ENCODE measurements at regions not wholly inside any gene's neighbourhood (a gene's known extent, or its start where the extent isn't known, plus 50 kb on each side); places are given as distances from the start of the nearest gene placed in this dataset.
"Not testable (repeated sequence)": the region's sequence is repeated elsewhere in the genome, so short reads cannot be mapped to it uniquely, and the experiment has no call there.

DNA sequence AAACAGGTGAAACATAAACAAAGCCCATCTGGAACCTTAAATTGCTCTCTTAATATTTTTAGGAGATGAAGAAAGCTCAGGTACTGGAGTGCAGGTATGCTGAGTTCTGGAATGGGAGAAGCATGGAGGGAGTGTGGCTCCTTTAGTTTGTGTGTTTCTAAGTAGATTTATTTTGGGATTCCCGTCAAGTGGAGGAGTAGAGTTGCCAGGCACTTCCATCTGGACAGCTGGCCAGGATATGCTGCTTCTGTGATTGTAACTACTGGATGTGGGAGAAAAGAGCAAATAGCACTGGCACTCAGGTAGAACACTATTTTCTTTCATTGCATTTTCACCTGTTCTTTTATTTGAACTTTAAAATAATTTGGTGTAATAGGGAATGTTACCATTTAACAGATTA, 182.3 kb upstream of the MAST4 start:
- no peak for DNase-seq (ENCODE audit: low spot score)

DNA sequence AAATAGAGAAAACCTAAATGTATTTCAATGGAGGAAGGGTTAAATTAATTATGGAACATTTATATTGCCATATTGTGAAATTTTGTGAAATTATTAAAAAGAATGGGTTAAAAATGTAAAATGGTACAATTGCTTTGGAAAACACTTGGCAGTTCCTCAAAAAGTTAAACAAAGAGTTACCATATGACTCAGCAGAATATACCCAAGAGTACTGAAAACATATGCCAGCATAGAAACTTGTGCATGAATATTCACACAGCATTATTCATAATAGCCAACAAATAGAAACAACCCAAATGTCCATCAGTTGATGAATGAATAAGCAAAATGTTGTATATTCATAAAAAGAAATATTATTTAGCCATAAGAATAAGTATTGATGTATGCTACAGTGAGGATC, 181.0 kb upstream of the MAST4 start:
- DNase-seq (ENCODE audit: low spot score): no peak

DNA sequence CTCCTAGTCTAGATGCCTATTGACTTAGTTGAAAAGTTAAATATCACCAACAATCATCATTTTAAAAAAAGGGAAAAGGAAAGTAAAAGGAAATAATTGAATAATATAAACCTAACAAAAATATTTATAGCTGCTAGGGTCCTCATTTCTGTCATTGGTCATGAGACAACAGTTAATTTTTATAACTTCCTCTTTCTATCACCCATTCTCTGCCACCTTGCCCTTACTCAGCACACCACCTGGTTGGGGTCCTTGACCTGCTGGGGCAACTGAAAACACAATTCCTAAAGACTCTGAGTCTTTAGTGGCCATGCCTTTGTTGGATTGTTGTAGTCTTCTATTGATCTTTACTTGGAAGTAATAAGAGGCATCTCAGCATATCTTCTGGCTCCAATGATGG, 179.5 kb upstream of the MAST4 start:
- DNase-seq (ENCODE audit: low spot score): no peak

DNA sequence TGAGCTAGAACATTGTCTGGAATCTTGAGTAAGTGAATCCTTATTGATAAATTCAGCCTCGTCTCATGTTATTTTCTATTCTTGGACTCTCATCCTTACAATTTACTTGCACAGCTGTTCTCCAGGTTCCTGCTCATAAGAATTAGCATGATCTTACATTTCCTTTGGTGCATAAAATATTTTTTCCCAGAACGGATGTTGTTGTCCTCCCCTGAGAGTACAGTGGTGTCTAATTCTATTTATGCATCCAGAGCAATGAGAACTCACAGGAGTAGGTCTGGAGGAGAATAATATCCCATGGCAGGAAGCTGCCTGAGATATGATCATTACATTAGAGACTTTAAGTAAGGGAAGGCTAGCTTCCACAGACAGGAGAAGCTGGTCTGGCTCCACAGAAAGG, 178.4 kb upstream of the MAST4 start:
- no peak for DNase-seq (ENCODE audit: low spot score)

DNA sequence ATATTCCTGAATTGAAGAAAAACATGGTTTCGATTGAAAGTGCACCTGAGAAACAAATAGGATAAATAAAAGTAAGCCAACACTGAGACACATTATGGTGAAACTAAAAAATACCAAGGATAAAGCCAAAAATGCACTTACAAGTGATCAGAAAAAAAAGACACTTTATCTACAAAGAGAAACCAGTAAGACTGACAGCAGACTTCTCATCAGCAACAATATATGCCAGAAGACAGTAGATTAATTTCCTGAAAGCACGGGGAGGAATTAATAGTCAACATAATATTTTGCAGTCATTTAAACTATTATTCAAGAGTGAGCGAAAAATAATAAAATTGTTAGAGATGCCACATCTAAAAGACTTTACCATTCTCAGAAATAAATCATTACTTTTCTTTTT, 172.7 kb upstream of the MAST4 start:
- DNase-seq (ENCODE audit: low spot score): no peak

DNA sequence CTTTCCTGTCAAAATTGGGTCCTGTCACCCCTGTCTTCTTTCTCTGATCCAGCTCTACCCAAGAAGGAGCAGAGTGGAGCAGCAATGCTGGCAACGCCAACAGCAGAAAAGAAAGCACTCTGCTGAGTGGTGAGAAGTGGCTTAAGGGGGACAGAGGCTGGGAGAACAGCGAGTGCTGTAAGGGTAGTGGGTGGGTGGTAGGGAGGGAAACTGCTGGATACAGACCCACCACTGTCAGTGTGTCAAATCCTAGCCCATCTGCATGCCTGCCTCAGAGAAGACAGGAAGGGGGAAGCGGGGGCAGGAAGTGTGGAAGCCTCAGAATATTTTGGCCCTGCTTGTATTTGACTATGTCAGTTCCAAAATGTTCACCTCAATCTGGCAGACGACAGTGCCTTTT, 170.4 kb upstream of the MAST4 start:
- DNase-seq (ENCODE audit: low spot score): no peak

DNA sequence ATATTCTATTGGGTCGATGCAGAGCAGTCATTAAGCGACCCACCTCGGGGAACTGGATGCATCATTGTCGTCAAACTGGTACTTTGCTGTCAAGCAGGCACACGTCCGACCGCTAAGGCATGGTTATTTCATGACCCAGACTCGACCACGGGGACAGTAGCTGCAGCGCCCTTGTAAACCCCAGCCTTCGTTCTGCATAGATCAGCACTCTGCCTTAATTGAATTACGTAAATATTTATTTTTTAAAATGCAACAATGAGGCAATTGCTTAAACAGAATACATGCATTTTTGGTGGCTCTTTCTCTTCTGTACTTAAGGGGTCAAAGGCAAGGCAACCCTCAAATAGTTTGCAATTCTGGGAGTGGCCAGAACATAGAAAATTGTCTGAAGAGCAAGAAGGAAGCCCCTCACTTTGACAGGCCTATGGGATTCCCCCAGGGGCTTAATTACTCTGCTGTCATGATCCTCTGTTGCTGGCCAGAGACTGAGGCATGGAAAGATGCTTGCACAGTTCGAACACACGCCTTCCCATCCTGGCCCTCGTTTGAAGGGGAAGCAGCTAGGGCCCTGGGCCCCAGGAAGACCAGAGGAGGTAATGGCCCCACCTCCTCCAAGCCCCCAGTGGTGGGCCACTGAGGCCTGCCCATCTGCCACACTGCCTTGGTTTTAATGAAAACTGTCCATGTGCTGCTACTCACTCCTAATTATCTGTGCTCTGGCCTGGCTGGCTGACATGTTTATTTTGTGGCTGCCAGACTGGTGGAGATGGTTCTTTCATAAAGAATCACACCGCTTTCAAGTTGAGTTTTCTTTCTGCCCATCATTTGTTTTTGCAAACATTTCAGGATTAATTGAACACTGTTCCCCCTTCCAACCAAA, 169.7 kb upstream of the MAST4 start:
- DNase-seq (ENCODE audit: low spot score): no peak

DNA sequence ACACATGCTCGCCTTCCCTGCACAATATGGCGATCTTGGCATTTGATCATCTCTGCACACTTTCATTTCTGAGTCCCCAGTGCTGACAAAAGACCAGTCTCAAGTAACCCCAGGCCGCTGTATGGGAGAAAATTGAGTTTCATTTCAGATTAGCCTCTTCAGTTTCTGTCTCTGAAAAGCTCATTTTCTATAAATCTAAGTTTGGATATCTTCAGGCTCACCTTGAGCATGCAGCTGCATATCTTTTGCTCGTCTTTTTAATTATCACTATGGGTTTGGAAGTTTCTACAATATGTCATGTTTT, 169.1 kb upstream of the MAST4 start:
- no peak for DNase-seq (ENCODE audit: low spot score)

DNA sequence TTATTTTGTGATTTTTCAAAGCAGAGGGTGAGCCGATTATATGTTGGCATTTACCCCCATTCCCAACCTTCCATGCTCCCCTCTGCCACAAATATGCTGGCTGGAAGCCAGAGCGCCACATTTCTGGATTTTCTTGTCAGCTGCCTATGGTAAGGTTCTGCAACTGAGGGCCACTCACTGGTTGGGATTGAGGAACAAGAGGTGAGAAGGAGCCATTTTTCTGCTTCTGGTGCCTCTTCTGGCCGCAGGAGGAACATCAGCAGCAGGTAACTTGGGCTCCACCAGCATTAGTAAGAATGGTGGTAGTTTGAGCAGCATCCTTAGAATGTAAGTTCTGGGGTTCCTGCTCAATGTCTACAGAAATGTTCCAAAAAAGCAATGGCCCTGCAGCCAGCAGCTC, 159.5 kb upstream of the MAST4 start:
- no peak for DNase-seq (ENCODE audit: low spot score)

DNA sequence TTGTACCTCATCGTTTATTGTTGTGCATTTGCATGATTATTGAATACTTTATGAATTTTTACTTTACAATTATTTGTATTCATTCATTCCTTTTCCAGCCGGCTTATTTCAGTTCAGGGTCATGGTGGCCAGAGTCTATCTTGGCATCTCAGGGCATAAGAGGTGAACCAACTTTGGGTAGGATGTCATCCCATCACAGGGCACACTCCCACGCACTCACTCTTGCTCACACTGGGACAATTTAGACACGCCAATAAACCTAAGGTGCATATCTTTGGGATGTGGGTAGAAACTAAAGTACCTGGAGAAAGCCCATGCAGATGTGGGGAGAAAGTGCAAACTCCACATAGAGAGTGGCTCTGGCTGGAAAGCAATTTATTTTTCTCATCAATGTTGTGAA, 158.1 kb upstream of the MAST4 start:
- DNase-seq (ENCODE audit: low spot score): no peak

DNA sequence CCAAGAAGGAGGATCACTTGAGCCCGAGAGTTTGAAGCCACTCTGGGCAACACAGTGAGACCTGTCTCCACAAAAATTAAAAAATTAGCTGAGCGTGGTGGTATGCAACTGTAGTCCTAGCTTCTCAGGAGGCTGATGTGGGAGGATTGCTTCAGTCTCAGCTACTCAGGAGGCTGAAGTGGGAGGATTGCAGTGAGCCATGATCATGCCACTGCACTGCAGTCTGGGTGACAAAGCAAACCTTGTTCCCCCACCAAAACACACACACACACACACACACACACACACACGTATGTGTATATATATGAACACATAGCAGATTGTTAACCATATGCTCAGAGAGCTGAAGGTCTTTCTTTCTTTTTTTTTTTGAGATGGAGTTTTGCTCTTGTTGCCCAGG, 157.5 kb upstream of the MAST4 start:
- DNase-seq (ENCODE audit: low spot score): no peak

DNA sequence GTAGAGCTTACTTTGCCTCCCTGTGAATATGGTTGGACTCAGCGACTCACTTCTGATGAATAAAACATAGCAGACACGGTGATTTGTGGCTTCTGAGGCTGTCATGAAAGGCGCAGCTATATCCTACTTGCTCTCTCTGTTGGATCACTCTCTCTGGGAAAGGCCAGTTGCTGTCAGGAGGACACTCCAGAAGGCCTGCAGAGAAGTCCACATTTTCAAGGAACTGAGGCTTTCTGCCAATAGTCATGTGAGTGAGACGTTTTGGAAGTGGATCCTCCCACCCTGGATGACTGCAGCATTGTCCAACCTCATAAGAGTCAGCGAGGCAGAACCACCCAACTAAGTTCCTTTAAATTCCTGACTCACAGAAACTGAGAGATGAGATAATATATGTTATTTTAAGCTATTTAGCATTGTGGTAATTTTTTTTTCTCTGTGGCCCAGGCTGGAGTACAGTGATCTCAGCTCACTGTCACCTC, 156.0 kb upstream of the MAST4 start:
- no peak for DNase-seq (ENCODE audit: low spot score)

DNA sequence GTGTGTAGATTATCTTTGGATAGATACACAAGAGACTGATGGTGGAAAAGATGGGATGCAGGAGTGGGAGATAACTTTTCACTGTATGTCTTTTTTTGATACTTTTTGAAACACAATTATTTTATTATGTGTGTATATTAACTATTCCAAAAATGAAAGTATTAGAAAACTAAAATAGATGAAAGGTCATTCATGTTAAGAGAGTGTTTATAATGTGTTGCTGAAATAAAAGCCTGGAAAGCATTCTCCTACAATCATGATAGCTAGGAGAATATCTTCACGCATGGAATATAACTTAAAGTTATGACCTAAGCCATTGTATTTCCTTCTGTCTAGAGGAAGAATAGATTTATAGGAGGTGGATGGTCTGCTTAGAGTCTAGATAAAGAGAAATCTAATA, 154.8 kb upstream of the MAST4 start:
- DNase-seq (ENCODE audit: low spot score): no peak

DNA sequence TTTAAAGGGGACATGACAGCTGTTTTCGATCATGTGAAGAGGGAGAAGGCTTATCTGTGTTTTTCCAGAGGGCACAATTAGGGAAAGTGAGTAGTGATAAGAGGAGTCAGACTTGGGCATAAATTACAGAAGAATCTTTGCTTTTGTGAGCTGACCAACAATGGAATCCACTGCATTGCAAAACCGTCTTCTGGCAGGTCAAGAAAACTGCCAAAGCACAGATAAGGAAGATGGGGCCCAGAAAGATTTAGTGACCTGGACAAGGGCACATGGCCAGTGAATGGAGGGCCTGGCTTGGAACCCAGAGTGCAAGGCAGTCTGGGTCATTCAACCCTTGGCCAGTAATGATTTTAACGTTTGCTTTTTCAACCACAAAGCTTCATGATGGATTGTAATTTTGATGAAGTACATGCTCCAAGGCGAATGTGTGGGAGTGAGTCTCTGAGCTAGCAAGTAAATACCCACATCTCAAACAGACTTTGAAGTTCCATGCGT, 153.2 kb upstream of the MAST4 start:
- no peak for DNase-seq (ENCODE audit: low spot score)

DNA sequence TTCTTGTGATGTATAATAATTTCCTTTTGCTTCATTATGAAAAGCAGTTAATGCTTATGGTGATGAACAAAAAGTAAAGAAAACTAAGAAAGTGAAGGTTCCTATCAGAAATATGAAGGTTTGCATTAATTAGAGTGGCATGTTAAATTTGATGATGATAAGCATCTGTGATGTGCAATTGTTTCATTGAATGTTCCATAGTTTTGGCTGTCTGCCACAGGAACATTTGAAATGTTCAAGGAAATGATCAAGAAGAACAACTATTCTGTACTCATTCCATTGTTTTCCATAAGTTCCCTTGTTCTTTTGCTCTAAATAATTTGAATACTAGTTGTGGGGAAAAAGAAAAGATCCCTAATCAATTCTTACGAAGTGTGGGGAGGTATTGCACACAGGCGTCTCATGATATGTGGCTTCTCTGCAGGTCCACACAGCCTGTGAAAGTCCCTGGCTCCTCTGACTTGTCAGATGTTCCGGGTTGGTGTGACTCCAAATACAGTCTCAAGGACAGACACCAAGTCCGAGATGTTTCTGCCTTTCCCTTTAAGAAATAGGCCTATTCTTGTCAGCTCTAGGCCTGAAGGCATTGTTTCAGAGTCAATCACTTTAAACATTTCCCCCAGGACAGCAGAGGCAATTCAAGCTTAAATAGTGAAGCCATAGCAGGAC, 152.6 kb upstream of the MAST4 start:
- DNase-seq (ENCODE audit: low spot score): no peak

DNA sequence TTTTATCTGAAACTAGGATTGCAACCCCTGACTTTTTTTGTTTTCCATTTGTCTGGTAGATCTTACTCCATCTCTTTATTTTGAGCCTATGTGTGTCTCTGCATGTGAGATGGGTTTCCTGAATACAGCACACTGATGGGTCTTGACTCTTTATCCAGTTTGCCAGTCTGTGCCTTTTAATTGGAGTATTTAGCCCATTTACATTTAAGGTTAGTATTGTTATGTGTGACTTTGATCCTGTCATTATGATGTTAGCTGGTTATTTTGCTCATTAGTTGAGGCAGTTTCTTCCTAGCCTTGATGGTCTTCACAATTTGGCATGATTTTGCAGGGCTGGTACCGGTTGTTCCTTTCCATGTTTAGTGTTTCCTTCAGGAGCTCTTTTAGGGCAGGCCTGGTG, 148.1 kb upstream of the MAST4 start:
- DNase-seq (ENCODE audit: low spot score): not testable (repeated sequence)

DNA sequence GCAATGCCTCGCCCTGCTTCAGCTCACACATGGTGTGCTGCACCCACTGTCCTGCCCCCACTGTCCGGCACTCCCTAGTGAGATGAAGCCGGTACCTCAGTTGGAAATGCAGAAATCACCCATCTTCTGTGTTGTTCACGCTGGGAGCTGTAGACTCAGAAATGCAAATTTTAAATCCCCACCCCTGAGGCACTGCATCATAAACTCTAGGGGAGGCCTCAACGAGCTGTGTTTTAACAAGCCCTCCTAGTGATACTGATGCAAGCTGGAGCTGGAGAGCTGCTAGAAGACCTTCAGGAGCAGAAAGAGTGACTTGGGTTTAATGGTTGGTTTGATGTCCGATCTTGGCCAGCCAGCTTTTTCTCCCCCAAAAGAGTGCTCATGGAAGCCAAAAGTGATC, 146.0 kb upstream of the MAST4 start:
- no peak for DNase-seq (ENCODE audit: low spot score)

DNA sequence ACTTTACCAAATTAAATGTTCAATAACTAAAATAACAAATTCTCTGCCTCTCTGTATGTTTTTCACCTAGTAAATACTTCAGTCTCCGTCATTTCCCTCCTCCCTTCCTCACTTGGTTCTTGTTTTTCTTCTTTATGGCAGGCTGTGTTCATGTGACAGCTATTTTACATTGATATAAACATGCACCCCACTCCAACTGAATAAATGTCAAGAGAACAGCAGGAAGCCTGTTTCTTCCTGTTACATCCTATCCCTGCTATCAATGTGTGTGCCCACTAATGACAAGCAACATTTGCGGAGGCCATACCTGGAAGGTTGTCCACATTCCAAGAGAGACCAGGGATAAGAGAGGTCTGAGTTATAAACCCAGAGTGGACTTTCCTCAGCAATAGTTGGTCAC, 145.2 kb upstream of the MAST4 start:
- DNase-seq (ENCODE audit: low spot score): no peak

DNA sequence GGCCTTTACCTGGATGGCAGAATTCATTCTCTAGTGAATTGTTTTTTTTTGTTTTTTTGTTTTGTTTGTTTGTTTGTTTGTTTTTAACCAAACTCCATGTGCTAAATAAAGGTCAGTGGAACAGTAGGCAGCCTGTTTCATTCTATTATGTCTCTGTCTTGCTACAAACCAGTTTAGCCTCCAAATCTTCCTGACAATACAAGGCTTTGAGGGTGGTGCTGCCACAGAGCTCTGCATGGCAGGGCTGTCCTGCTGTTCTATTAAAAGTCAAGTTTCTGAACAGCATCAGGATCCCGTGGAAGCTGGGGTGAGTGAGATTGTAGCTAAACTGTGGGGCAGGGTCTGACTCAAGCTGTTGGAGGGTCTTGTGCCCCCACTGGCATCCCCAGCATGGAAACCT, 144.1 kb upstream of the MAST4 start:
- peak; percentile 31 for DNase-seq (ENCODE audit: low spot score)

DNA sequence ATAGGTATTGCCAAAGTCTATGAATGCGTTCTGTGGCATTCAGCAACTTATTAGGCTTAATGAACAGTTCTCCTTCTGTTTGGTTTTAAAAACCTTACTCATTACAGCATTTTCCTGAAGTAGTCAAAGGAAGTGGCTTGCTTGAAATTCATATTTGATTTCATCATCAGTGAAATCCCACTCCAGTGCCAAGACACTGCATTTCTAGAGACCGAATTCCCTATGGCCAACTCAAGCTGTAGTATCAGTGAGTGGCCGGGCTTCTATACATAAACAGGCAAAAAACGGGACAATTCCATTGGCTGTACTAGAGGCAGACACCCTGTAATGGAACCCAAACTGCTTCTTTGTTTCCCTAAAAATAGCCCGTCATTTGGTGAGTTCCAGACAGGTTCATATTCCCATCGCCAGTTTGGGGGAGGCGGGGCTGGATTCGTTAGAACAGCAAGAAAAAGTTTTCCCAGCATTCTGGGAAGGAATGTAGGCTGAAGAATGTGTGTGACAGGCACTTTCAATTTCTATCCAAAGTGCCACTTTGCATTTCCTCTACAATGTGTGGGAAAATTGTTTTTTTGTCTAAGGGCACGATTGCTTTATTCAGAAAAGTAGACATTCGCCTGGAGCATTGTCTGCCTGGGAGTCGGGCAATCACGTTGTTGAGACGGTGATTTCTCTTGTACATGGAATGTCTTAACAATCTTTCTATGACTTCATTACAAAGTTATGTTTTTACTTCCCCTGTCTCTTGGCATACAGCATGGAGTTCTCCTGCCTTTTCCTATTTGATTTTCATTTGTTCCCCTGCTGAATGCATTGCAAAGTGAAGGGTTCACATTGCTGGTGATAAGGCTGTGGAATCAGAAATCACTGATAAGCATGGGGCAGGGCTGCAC, 141.8 kb upstream of the MAST4 start:
- DNase-seq (ENCODE audit: low spot score): no peak

DNA sequence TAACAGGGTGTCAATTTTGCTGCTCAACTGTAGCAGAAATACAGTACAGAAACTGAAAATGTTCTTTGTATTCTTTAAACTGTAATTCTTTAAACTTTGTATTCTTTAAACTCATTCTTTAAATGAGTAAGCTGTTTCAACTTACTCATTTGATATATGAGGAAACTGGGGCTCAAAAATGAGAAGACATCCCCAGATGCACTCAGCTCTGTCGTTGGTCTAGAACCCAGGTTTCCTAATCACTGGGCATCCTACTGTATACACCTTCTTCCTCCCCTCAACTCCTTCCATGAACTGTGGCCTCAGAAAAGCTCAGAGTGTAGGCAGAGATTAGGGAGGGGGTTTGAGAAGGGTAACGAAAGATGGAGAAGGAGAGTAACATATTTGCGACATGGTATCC, 136.5 kb upstream of the MAST4 start:
- DNase-seq (ENCODE audit: low spot score): no peak

DNA sequence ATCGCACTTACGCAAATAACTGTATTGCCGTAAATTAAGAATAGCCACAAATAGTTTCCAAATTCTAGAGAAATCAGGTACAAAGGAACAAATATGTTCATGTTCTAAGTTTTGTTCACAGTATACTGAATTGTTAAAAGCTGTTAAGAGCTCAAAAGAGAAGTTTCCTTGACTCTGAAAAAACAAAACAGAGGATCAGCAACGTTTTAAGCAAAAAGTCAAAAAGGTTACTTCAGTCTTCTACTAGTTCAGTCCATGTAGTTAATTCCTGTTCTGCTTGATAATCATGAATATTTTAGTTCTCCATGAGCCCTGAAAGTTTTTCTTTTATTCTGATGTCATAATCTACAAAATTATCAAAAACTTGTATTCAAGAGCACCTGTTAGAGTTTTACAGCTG, 128.6 kb upstream of the MAST4 start:
- no peak for DNase-seq (ENCODE audit: low spot score)

DNA sequence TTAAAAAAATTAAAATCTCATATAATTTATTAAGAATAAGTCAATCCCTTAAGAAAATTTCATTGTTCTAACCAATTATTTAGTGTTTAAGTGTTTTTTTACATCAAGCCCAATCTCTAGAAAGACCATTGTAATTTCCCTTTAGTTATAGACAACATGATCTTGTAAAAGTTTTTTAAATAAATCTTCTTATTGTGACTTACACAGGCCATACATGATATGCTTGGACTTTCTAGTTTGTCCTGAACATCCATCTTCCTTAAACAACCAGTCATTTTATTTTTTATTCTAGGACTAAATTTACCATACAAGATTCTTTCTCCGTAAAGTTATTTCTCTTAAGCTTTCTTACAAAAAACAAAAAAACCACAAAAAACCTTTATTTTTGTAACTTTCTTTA, 126.5 kb upstream of the MAST4 start:
- no peak for DNase-seq (ENCODE audit: low spot score)
